GM12864 (cell line): ENCODE measurements at regions not wholly inside any gene's neighbourhood (a gene's known extent, or its start where the extent isn't known, plus 50 kb on each side); places are given as distances from the start of the nearest gene placed in this dataset.

Source experiments
- DNase-seq: peaks from one replicate; pipeline ENCODE4 v3.0.0-alpha.2; 2011; ENCODE audit warnings: low read depth
- H3K4me3 ChIP-seq: 2 replicates; pipeline ENCODE4 v1.5.1; 2011; ENCODE audit warnings: mild to moderate bottlenecking, low read depth, low read length, control low read depth
- CTCF ChIP-seq: IDR thresholded peaks from 2 replicates; pipeline ENCODE4 v1.5.1; 2011; ENCODE audit warnings: low read depth, mild to moderate bottlenecking, moderate library complexity, low read length, control low read depth, inconsistent platforms; ENCODE audit errors: missing control alignments

- no peak overlapping the region for H3K4me3 ChIP-seq
- DNase-seq = no peak
- no peak for TF ChIP-seq CTCF
These were observed 74.1 kb downstream of the CRPPA start for GRCh38 chr7:16347066-16347826.

DNA sequence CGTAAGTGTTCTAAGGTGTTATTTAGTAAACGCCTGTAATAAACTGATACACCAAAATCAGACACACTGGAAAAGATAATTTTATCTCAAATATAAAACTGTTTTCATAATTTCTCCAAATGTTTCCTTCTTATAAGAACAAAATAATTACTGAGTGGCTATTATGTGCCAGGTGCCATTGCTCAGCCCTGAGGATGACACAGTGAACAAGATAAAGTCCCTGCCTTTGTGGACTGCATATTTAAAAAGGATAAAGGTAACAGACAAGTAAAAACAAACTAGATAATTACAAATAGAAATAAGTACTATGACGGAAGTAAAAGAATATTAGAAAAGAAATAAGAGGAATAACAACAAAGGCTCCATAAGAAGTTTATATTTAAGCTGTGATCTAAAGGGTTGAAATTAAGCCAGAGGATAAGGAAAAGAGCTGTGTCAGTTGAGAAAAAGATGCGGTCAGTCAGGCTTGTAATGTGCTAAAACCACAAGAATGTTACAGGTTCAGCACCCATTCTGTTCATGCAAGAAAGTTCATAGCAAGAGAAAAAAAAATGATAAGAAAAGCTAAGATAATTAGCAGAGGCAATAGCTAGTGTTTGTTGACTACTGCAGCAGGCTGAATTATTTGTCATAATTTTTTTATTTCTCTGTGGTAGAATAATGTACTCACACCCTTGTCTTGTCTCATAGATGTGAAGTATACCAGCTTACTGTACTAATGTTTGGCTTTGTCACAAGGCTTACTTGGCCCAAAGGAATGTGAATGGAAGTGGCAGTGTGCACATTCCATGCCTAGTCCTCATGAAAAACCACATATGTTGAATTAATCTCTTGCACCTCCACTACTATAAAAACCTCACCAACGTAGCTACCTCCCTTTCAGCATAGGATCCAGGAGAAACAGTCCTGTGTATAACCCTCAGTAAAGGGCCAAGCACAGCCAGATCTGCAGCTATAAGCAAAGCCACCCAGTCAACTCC lies 75.1 kb downstream of the CRPPA start:
- H3K4me3 ChIP-seq = no peak overlapping the region
- no peak for TF ChIP-seq CTCF
- no peak for DNase-seq

- H3K4me3 ChIP-seq = no peak overlapping the region
- DNase-seq = no peak
- no peak for TF ChIP-seq CTCF
These were observed 76.4 kb downstream of the CRPPA start for GRCh38 chr7:16344927-16345326.

DNA sequence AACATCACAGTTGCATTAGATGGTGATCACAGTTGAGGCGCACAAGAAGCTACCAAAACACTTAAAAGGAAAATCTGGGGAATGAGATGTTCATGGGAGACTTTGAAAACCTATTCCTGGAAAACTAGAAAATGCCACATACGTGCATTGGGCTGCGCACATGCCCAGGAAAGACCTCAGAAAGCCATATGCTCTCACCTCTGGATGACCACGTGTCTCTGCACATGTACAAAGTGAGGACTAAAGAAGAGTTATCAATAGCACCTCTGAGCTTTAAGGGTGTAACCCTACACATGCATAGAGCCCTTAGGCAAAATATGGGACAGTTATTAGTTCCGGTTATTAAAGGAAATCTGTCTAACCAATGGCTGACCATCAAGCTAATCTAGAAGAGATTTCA lies 77.7 kb downstream of the CRPPA start:
- no peak overlapping the region for H3K4me3 ChIP-seq
- no peak for TF ChIP-seq CTCF
- DNase-seq = no peak

DNA sequence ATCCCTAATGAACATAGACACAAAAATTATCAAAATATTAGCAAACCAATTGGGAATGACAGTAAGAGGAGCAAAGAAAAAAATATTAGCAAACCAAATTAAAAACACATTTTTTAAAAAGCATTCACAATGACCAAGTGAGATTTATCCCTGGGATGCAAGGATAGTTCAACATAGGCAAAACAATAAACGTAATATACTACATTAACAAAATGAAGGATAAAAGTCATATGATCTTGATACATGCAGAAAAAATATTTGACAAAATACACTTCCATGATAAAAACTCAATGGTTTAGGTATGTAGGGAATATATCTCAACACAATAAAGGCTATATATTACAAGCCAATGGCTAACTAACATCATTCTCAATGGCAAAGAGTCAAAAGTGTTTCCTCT lies 83.3 kb downstream of the CRPPA start:
- no peak for DNase-seq
- no peak for TF ChIP-seq CTCF

GRCh38 chr7:16326106-16326505 lies 95.2 kb downstream of the CRPPA start:
- no peak for DNase-seq
- TF ChIP-seq CTCF = no peak
- no peak overlapping the region for H3K4me3 ChIP-seq

More for the DNA sequence above, 83.3 kb downstream of the CRPPA start:
- no peak overlapping the region for H3K4me3 ChIP-seq
